ENCODE measurements at regions not wholly inside any gene's neighbourhood (a gene's known extent, or its start where the extent isn't known, plus 50 kb on each side); places are given as distances from the start of the nearest gene placed in this dataset.

DNA sequence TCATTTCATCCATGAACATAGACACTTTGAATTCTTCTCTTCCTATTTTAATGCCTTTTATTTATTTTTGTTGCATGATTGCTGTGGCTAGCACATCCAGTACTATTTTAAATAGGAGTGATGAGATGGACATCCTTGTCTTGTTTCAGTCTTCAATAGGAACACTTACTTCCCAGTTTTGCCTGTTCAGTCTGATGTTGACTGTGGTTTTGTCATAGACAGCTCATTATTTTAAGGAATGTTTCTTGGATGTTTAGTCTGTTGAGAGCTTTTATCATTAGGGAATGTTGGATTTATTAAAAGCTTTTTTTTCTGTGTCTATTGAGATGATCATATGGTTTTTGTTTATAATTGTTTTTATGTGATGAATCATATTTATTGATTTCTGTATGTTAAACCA, 586.6 kb downstream of the SLITRK1 start:
- no peaks in the 10 kb centered on the region for H4K20me1 ChIP-seq (ENCODE audit: insufficient read depth, low read length)
- no TSS peak for BruUV-seq (replicated peaks)
- no peak overlapping the region for H3K56ac ChIP-seq (ENCODE audit: extremely low read depth, insufficient read depth, low read length)
- H3K23ac ChIP-seq (ENCODE audit: low read depth, low read length): no peak overlapping the region
- TF ChIP-seq FOS (IDR thresholded peaks at IDR 0.05; ENCODE audit: low read depth, low read length): no peak
- no peak for TF ChIP-seq RAD21 (IDR thresholded peaks at IDR 0.05; ENCODE audit: low read length)
- no peak for TF ChIP-seq RCOR1 (IDR thresholded peaks at IDR 0.05; ENCODE audit: insufficient replicate concordance, low read length)
- TF ChIP-seq MAFK (IDR thresholded peaks at IDR 0.05; ENCODE audit: low read depth, low read length): no peak
- no peak for TF ChIP-seq POLR2A (IDR thresholded peaks at IDR 0.05; ENCODE audit: low read depth, low read length)
- TF ChIP-seq CEBPB (IDR thresholded peaks at IDR 0.05; ENCODE audit: low read depth, low read length): no peak
- TF ChIP-seq, protein P1, sequence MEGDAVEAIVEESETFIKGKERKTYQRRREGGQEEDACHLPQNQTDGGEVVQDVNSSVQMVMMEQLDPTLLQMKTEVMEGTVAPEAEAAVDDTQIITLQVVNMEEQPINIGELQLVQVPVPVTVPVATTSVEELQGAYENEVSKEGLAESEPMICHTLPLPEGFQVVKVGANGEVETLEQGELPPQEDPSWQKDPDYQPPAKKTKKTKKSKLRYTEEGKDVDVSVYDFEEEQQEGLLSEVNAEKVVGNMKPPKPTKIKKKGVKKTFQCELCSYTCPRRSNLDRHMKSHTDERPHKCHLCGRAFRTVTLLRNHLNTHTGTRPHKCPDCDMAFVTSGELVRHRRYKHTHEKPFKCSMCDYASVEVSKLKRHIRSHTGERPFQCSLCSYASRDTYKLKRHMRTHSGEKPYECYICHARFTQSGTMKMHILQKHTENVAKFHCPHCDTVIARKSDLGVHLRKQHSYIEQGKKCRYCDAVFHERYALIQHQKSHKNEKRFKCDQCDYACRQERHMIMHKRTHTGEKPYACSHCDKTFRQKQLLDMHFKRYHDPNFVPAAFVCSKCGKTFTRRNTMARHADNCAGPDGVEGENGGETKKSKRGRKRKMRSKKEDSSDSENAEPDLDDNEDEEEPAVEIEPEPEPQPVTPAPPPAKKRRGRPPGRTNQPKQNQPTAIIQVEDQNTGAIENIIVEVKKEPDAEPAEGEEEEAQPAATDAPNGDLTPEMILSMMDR (conservative IDR thresholded peaks at IDR 0.05; ENCODE audit: low read depth, low read length): no peak
- TF ChIP-seq SMC3 (IDR thresholded peaks at IDR 0.05; ENCODE audit: low read depth, low read length): no peak
- no peak for TF ChIP-seq CHD1 (IDR thresholded peaks at IDR 0.05; ENCODE audit: low read depth, low read length)
- no peak for TF ChIP-seq NFE2L2 (IDR thresholded peaks at IDR 0.05; ENCODE audit: low read depth, low read length)
- no peak for TF ChIP-seq MAZ (IDR thresholded peaks at IDR 0.05; ENCODE audit: borderline replicate concordance, low read depth, low read length)
- dilution Hi-C loops (cut with HindIII; ENCODE audit: low sequenced_read_pairs, unreplicated experiment): no loop called here
- ChIA-PET POLR2A (ENCODE audit: unreplicated experiment) (no interaction called here), CTCF (no interaction called here)
- H3K27ac ChIP-seq (ENCODE audit: insufficient read depth, low read length): no peak overlapping the region
- no peaks in the 10 kb centered on the region for H3K27me3 ChIP-seq (ENCODE audit: control insufficient read depth, insufficient read depth, low read length)
- no peaks in the 10 kb centered on the region for H3K9me3 ChIP-seq (ENCODE audit: control insufficient read depth, insufficient read depth, low read length)
- H3K9me1 ChIP-seq (ENCODE audit: insufficient read depth, low read length): no peaks in the 10 kb centered on the region
- intact Hi-C loops (cut with micrococcal nuclease): no loop called here
- no peak overlapping the region for H3K4ac ChIP-seq (ENCODE audit: low read depth, low read length)
- H3K9ac ChIP-seq (ENCODE audit: low read depth, low read length): no peak overlapping the region
- no peak overlapping the region for H3K4me3 ChIP-seq (ENCODE audit: insufficient read depth, low read depth, low read length)
- no peak overlapping the region for H2AFZ ChIP-seq (replicated peaks; ENCODE audit: low read length, poor library complexity)
- no peaks in the 10 kb centered on the region for H3K79me1 ChIP-seq (ENCODE audit: low read depth in 1 of 2, low read length in 2 of 2)
- in situ Hi-C loops (cut with MboI; ENCODE audit: low sequenced_read_pairs): no loop called here
- no peak overlapping the region for H2AK5ac ChIP-seq (ENCODE audit: low read depth, low read length)
- H2BK20ac ChIP-seq (ENCODE audit: low read depth, low read length): no peak overlapping the region
- H4K8ac ChIP-seq (ENCODE audit: low read depth in 2 of 2, low read length in 2 of 2): no peak overlapping the region
- H4K5ac ChIP-seq (ENCODE audit: low read depth, low read length): no peak overlapping the region
- H3K36me3 ChIP-seq (ENCODE audit: control insufficient read depth, insufficient read depth, low read length): no peaks in the 10 kb centered on the region
- no peak overlapping the region for H2AK9ac ChIP-seq (replicated peaks; ENCODE audit: low read depth, low read length, poor library complexity)
- no peak overlapping the region for H2BK120ac ChIP-seq (ENCODE audit: low read depth, low read length)
- no peaks in the 10 kb centered on the region for H3K4me1 ChIP-seq (ENCODE audit: control insufficient read depth, insufficient read depth, low read length)
- peak; percentile 11 for DNase-seq
- 0 out of 2 replicates have a peak overlapping the region, but pooled peaks have one; percentile 51 for H3K14ac ChIP-seq (replicated peaks; ENCODE audit: low read depth, low read length)
- no peak overlapping the region for H3K4me2 ChIP-seq (ENCODE audit: low read depth, low read length)
- ATAC-seq (ENCODE audit: low read depth): no peak
- H4K91ac ChIP-seq (ENCODE audit: insufficient read depth, low read depth, low read length): no peak overlapping the region
- no peak overlapping the region; the same call in 2 of the 3 replicates for H2BK15ac ChIP-seq (ENCODE audit: low read depth, low read length)
- H2BK5ac ChIP-seq (ENCODE audit: low read depth, low read length, poor library complexity, severe bottlenecking): no peak overlapping the region
- H3K18ac ChIP-seq (ENCODE audit: low read depth, low read length): no peak overlapping the region

Data from IMR-90 (cell line).